ENCODE measurements at regions not wholly inside any gene's neighbourhood (a gene's known extent, or its start where the extent isn't known, plus 50 kb on each side); places are given as distances from the start of the nearest gene placed in this dataset.

DNA sequence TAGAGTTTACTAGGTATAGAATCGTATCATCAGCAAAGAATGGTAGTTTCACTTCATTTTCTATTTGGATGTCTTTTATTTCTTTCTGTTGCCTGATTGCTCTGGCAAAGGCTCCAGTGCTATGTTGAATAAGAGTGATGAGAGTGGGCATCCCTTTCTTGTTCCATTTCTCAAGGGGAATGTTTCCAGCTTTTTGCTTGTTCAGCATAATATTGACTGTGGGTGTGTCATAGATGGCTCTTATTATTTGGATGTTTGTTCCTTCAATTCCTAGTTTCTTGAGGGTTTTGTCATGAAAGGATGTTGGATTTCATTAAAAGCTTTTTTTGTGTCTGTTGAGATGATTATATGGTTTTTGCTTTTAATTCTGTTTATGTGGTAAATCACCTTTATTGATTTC lies 1114.5 kb downstream of the RAPGEF2 start:
- no peak for DNase-seq
- ChIA-PET CTCF (no interaction called here), POLR2A (no interaction called here)
- no CpG with 5 or more reads among the region's 1 CpG for WGBS (ENCODE audit: insufficient coverage)
- H3K36me3 ChIP-seq (ENCODE audit: control insufficient read depth in 4 of 4, insufficient read depth in 4 of 4, low read length in 3 of 4), result no peaks in the 10 kb centered on the region
- H3K9me3 ChIP-seq (ENCODE audit: control extremely low read depth in 1 of 5, control insufficient read depth in 4 of 5, insufficient read depth in 2 of 5, low read depth in 1 of 5, low read length in 4 of 5), result peaks cover 0 to 7% (median 0%) of the 10 kb centered on the region in 5 experiments
- H3K4me1 ChIP-seq (ENCODE audit: control extremely low read depth in 1 of 4, control insufficient read depth in 4 of 4, insufficient read depth in 4 of 4, low read length in 3 of 4), result no peaks in the 10 kb centered on the region
- H3K4me3 ChIP-seq (ENCODE audit: control insufficient read depth in 1 of 7, extremely low read depth in 1 of 7, insufficient read depth in 4 of 7, low read depth in 2 of 7, low read length in 6 of 7), result no peak overlapping the region
- no peak overlapping the region for H3K27ac ChIP-seq (ENCODE audit: insufficient read depth in 1 of 2, low read depth in 1 of 2, low read length in 2 of 2, poor library complexity in 1 of 2, severe bottlenecking in 2 of 2)
- no peaks in the 10 kb centered on the region for H3K27me3 ChIP-seq (replicated peaks in 2 of 5; ENCODE audit: control insufficient read depth in 4 of 5, insufficient read depth in 5 of 5, low read length in 4 of 5)

DNA sequence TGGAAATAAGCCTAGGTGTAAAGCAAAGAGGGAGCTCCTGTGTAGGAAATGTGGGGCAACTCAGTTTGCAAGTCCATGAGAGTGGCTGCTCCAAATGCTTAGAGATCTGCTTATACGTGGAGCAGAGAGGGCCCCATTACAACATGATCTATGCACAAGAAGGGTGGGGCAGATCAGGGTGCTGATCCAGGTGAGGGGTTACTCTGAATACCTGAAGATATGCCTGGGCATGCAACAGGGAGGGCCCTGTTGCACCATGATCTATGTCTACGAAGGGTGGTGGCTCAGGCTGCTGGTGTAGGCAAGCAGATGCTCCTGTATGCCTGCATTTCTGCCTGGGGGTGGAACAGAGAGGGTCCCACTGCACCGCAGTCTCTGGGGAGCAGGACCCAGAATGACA lies 1121.2 kb downstream of the RAPGEF2 start:
- POLR2A ChIA-PET, result no interaction called here
- CTCF ChIA-PET, result no interaction called here
- Histone ChIP-seq H3K27ac (ENCODE audit: insufficient read depth in 1 of 2, low read depth in 1 of 2, low read length in 2 of 2, poor library complexity in 1 of 2, severe bottlenecking in 2 of 2) (no peak overlapping the region), H3K4me3 (ENCODE audit: control insufficient read depth in 1 of 7, extremely low read depth in 1 of 7, insufficient read depth in 4 of 7, low read depth in 2 of 7, low read length in 6 of 7) (no peak overlapping the region), H3K9me3 (ENCODE audit: control extremely low read depth in 1 of 5, control insufficient read depth in 4 of 5, insufficient read depth in 2 of 5, low read depth in 1 of 5, low read length in 4 of 5) (peaks cover 0 to 7% (median 0%) of the 10 kb centered on the region in 5 experiments), H3K4me1 (ENCODE audit: control extremely low read depth in 1 of 4, control insufficient read depth in 4 of 4, insufficient read depth in 4 of 4, low read length in 3 of 4) (no peaks in the 10 kb centered on the region), H3K36me3 (ENCODE audit: control insufficient read depth in 4 of 4, insufficient read depth in 4 of 4, low read length in 3 of 4) (no peaks in the 10 kb centered on the region), H3K27me3 (replicated peaks in 2 of 5; ENCODE audit: control insufficient read depth in 4 of 5, insufficient read depth in 5 of 5, low read length in 4 of 5) (no peaks in the 10 kb centered on the region)
- whole genome bisulfite sequencing (ENCODE audit: insufficient coverage), result 87% methylated on average over 1 of the region's 3 CpGs
- no peak for DNase-seq

DNA sequence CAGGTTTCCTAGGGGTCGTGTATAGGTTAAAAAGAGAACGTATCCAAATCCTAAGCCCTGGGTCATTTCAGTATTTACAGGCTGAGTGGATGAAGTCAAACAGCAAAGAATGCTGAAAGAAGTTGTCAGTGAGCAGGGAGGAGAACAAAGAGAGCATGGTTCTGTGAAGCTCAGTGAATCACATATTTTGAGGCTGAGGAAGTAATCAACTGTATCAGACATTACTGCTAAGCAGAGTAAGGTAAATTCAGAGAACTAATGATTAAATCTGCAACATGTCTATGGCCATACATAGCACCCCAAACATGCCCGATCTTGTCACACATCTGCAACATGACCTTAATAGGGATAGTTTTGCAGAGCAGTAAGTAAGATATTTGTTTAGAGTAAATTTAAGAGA lies 1130.3 kb downstream of the RAPGEF2 start:
- no peaks in the 10 kb centered on the region for H3K4me1 ChIP-seq (ENCODE audit: control extremely low read depth in 1 of 4, control insufficient read depth in 4 of 4, insufficient read depth in 4 of 4, low read length in 3 of 4)
- no peaks in the 10 kb centered on the region for H3K27me3 ChIP-seq (replicated peaks in 2 of 5; ENCODE audit: control insufficient read depth in 4 of 5, insufficient read depth in 5 of 5, low read length in 4 of 5)
- 69% methylated on average over 2 of the region's 3 CpGs for WGBS (ENCODE audit: insufficient coverage)
- ChIA-PET CTCF (no interaction called here), POLR2A (no interaction called here)
- H3K9me3 ChIP-seq (ENCODE audit: control extremely low read depth in 1 of 5, control insufficient read depth in 4 of 5, insufficient read depth in 2 of 5, low read depth in 1 of 5, low read length in 4 of 5), result no peaks in the 10 kb centered on the region
- no peaks in the 10 kb centered on the region for H3K36me3 ChIP-seq (ENCODE audit: control insufficient read depth in 4 of 4, insufficient read depth in 4 of 4, low read length in 3 of 4)
- DNase-seq, result no peak
- no peak overlapping the region for H3K4me3 ChIP-seq (ENCODE audit: control insufficient read depth in 1 of 7, extremely low read depth in 1 of 7, insufficient read depth in 4 of 7, low read depth in 2 of 7, low read length in 6 of 7)
- no peak overlapping the region for H3K27ac ChIP-seq (ENCODE audit: insufficient read depth in 1 of 2, low read depth in 1 of 2, low read length in 2 of 2, poor library complexity in 1 of 2, severe bottlenecking in 2 of 2)

DNA sequence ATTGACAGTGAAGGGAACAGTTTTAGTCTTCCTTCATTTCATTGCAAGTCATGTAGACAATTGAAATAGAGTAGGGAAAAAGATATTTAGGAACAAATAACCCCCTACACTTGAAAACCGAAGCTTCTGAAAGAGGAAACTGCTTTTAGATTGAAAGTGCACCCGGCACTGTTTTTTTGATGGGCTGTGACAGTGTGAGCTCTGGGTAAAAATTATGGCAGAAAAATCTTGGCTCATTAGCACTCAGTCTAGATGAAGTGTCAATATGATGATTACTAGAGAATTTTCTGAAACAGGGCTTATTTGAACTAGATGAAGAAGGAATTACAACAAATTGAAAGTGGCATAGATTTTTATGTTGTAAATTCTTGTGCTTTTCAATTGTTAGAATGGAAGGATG lies 1132.4 kb downstream of the RAPGEF2 start:
- no peak for DNase-seq
- H3K27me3 ChIP-seq (replicated peaks in 2 of 5; ENCODE audit: control insufficient read depth in 4 of 5, insufficient read depth in 5 of 5, low read length in 4 of 5), result no peaks in the 10 kb centered on the region
- no CpG with 5 or more reads among the region's 2 CpGs for WGBS (ENCODE audit: insufficient coverage)
- no peaks in the 10 kb centered on the region for H3K4me1 ChIP-seq (ENCODE audit: control extremely low read depth in 1 of 4, control insufficient read depth in 4 of 4, insufficient read depth in 4 of 4, low read length in 3 of 4)
- H3K4me3 ChIP-seq (ENCODE audit: control insufficient read depth in 1 of 7, extremely low read depth in 1 of 7, insufficient read depth in 4 of 7, low read depth in 2 of 7, low read length in 6 of 7), result no peak overlapping the region
- H3K9me3 ChIP-seq (ENCODE audit: control extremely low read depth in 1 of 5, control insufficient read depth in 4 of 5, insufficient read depth in 2 of 5, low read depth in 1 of 5, low read length in 4 of 5), result no peaks in the 10 kb centered on the region
- POLR2A ChIA-PET, result no interaction called here
- no peak overlapping the region for H3K27ac ChIP-seq (ENCODE audit: insufficient read depth in 1 of 2, low read depth in 1 of 2, low read length in 2 of 2, poor library complexity in 1 of 2, severe bottlenecking in 2 of 2)
- CTCF ChIA-PET, result no interaction called here
- H3K36me3 ChIP-seq (ENCODE audit: control insufficient read depth in 4 of 4, insufficient read depth in 4 of 4, low read length in 3 of 4), result no peaks in the 10 kb centered on the region

DNA sequence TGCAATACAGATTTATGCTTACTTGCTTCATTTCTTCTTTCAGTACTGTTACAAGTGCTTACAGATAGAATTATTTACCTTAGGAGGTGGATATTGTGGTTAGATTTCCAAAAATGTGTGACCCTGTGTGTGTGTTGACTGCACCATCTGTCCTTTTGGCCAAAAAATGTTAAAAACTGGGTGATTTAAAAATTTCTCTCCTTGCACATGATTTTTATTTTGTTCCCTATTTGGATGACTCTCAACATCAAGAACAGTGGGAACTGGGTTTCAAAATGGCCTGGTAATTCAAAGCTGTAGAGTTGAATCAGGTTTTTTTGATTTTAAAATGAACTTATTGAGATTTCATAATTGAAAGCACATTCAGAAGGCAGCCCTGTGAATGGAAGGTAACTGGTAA lies 1132.9 kb downstream of the RAPGEF2 start:
- ChIA-PET CTCF (no interaction called here), POLR2A (no interaction called here)
- Histone ChIP-seq H3K9me3 (ENCODE audit: control extremely low read depth in 1 of 5, control insufficient read depth in 4 of 5, insufficient read depth in 2 of 5, low read depth in 1 of 5, low read length in 4 of 5) (no peaks in the 10 kb centered on the region), H3K4me3 (ENCODE audit: control insufficient read depth in 1 of 7, extremely low read depth in 1 of 7, insufficient read depth in 4 of 7, low read depth in 2 of 7, low read length in 6 of 7) (no peak overlapping the region), H3K27ac (ENCODE audit: insufficient read depth in 1 of 2, low read depth in 1 of 2, low read length in 2 of 2, poor library complexity in 1 of 2, severe bottlenecking in 2 of 2) (no peak overlapping the region), H3K36me3 (ENCODE audit: control insufficient read depth in 4 of 4, insufficient read depth in 4 of 4, low read length in 3 of 4) (no peaks in the 10 kb centered on the region), H3K27me3 (replicated peaks in 2 of 5; ENCODE audit: control insufficient read depth in 4 of 5, insufficient read depth in 5 of 5, low read length in 4 of 5) (no peaks in the 10 kb centered on the region), H3K4me1 (ENCODE audit: control extremely low read depth in 1 of 4, control insufficient read depth in 4 of 4, insufficient read depth in 4 of 4, low read length in 3 of 4) (no peaks in the 10 kb centered on the region)
- DNase-seq, result no peak

DNA sequence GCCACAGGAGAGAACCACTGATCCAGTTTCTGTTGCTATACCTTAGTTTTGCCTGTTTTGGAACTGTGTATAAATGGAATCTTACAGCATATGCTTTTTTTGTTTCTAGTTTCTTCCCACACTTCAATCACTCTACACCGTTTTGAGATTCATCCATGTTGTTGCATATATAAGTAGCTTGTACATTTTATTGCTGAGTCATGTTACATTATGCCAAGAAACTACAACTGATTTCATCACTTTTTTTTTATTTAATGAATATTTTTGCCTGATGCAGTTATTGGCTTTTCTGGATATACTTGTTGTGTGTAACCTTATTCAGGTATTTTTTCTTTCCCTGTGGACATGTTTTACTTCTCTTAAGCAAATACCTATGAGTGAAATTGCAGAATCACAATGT lies 1135.9 kb downstream of the RAPGEF2 start:
- WGBS (ENCODE audit: insufficient coverage), result no CpG with 5 or more reads among the region's 1 CpG
- no peaks in the 10 kb centered on the region for H3K27me3 ChIP-seq (replicated peaks in 2 of 5; ENCODE audit: control insufficient read depth in 4 of 5, insufficient read depth in 5 of 5, low read length in 4 of 5)

DNA sequence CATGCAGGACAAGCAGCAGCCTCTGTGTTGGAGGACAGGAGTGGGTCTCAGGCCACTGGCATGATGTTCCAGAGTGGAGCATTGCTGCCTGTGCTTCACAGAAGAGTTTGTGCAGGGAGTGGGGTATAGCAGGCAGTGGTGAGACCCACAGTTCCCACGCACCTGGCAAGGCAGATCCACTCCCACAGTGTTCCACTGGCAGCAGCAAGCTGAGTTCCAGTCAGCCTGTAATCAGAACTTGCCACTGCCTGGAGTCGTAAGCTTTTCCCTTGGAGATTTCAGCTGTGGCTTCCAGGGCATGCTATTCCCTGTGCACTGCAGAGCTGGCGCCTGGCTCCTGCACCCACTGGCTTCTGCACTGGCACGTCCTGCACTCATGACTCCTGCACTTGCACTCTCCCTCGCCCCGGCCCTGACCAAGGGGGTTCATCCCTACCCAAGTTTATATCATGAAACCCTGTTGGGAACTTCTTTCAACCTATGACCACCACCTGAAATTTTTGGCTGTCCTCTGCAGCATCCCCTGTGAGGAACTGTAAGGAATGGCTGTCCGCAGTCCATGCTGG lies 1144.3 kb downstream of the RAPGEF2 start:
- H3K9me3 ChIP-seq (ENCODE audit: control extremely low read depth in 1 of 5, control insufficient read depth in 4 of 5, insufficient read depth in 2 of 5, low read depth in 1 of 5, low read length in 4 of 5), result no peaks in the 10 kb centered on the region
- 96% methylated on average over 6 of the region's 7 CpGs for WGBS (ENCODE audit: insufficient coverage)
- DNase-seq, result no peak
- H3K27me3 ChIP-seq (replicated peaks in 2 of 5; ENCODE audit: control insufficient read depth in 4 of 5, insufficient read depth in 5 of 5, low read length in 4 of 5), result no peaks in the 10 kb centered on the region
- H3K4me1 ChIP-seq (ENCODE audit: control extremely low read depth in 1 of 4, control insufficient read depth in 4 of 4, insufficient read depth in 4 of 4, low read length in 3 of 4), result no peaks in the 10 kb centered on the region
- ChIA-PET POLR2A (no interaction called here), CTCF (no interaction called here)
- no peak overlapping the region for H3K4me3 ChIP-seq (ENCODE audit: control insufficient read depth in 1 of 7, extremely low read depth in 1 of 7, insufficient read depth in 4 of 7, low read depth in 2 of 7, low read length in 6 of 7)
- no peak overlapping the region for H3K27ac ChIP-seq (ENCODE audit: insufficient read depth in 1 of 2, low read depth in 1 of 2, low read length in 2 of 2, poor library complexity in 1 of 2, severe bottlenecking in 2 of 2)
- H3K36me3 ChIP-seq (ENCODE audit: control insufficient read depth in 4 of 4, insufficient read depth in 4 of 4, low read length in 3 of 4), result no peaks in the 10 kb centered on the region

More for the DNA sequence above, 1135.9 kb downstream of the RAPGEF2 start:
- no peak for DNase-seq
- Histone ChIP-seq H3K9me3 (ENCODE audit: control extremely low read depth in 1 of 5, control insufficient read depth in 4 of 5, insufficient read depth in 2 of 5, low read depth in 1 of 5, low read length in 4 of 5) (peaks cover 0 to 2% (median 0%) of the 10 kb centered on the region in 5 experiments), H3K27ac (ENCODE audit: insufficient read depth in 1 of 2, low read depth in 1 of 2, low read length in 2 of 2, poor library complexity in 1 of 2, severe bottlenecking in 2 of 2) (no peak overlapping the region), H3K36me3 (ENCODE audit: control insufficient read depth in 4 of 4, insufficient read depth in 4 of 4, low read length in 3 of 4) (no peaks in the 10 kb centered on the region), H3K4me1 (ENCODE audit: control extremely low read depth in 1 of 4, control insufficient read depth in 4 of 4, insufficient read depth in 4 of 4, low read length in 3 of 4) (no peaks in the 10 kb centered on the region), H3K4me3 (ENCODE audit: control insufficient read depth in 1 of 7, extremely low read depth in 1 of 7, insufficient read depth in 4 of 7, low read depth in 2 of 7, low read length in 6 of 7) (no peak overlapping the region)
- ChIA-PET CTCF (no interaction called here), POLR2A (no interaction called here)
